Spleen (tissue), 7 donors: ENCODE measurements at regions not wholly inside any gene's neighbourhood (a gene's known extent, or its start where the extent isn't known, plus 50 kb on each side); places are given as distances from the start of the nearest gene placed in this dataset.
"Not testable (repeated sequence)": the region's sequence is repeated elsewhere in the genome, so short reads cannot be mapped to it uniquely, and the experiment has no call there.

Source experiments
- CTCF ChIP-seq, 11 experiments: fragments of 200-600 bp in 7 of 11; fragments of 450-650 bp in 4 of 11; sonication (generic) in 4 of 11; IDR thresholded peaks in 8 of 11; conservative IDR thresholded peaks in 3 of 11; 1 replicate in 7 of 11; 2 replicates in 4 of 11; pipeline versions ENCODE4 v1.4.0 to v1.8.0; 2016 to 2021; ENCODE audit warnings: antibody characterized with exemption in 11 of 11, inconsistent platforms in 4 of 11, mild to moderate bottlenecking in 1 of 11
- POLR2A ChIP-seq, 3 donors: fragments of 450-650 bp; IDR thresholded peaks; one replicate each; pipeline ENCODE4 v1.5.1; 2017; ENCODE audit warnings: antibody characterized with exemption in 3 of 3, mild to moderate bottlenecking in 1 of 3
- donor health status: DM: no; HTN: no; CAD: no; lungs with moderate emphysema.
- donor health status: DM: no; HTN: no; CAD: no.
- donor health status: DM: no; HTN: no; CAD: no.

- not testable (repeated sequence) for TF ChIP-seq CTCF (IDR thresholded peaks at IDR 0.05 in 8 of 11, conservative IDR thresholded peaks at IDR 0.05 in 3 of 11); POLR2A (IDR thresholded peaks at IDR 0.05)
Observed at GRCh38 chr9:102486976-102487375, 508.2 kb upstream of the CYLC2 start.
